ENCODE measurements at regions not wholly inside any gene's neighbourhood (a gene's known extent, or its start where the extent isn't known, plus 50 kb on each side); places are given as distances from the start of the nearest gene placed in this dataset.

GRCh38 chr10:107565014-107565413 is 400.5 kb upstream of the SORCS1 start:
- DNase-seq (no peak), ATAC-seq (ENCODE audit: low read depth) (no peak)
- Histone ChIP-seq H3K36me3 (replicated peaks in 1 of 2; ENCODE audit: control extremely low read depth in 1 of 2, control insufficient read depth in 1 of 2, extremely low read depth in 1 of 2, insufficient read depth in 2 of 2, low read length in 1 of 2) (no peaks in the 10 kb centered on the region), H3K4me2 (replicated peaks; ENCODE audit: low read depth, low read length, poor library complexity, severe bottlenecking) (no peak overlapping the region), H4K20me1 (ENCODE audit: control insufficient read depth, insufficient read depth, low read length, poor library complexity, severe bottlenecking) (no peaks in the 10 kb centered on the region), H3K9ac (ENCODE audit: low read length) (no peak overlapping the region), H3K79me2 (ENCODE audit: control insufficient read depth, insufficient read depth, low read length) (no peaks in the 10 kb centered on the region), H3K4me1 (ENCODE audit: control insufficient read depth in 2 of 2, insufficient read depth in 2 of 2, low read length in 2 of 2) (no peaks in the 10 kb centered on the region), H3K27me3 (replicated peaks in 1 of 4; ENCODE audit: control extremely low read depth in 1 of 4, control insufficient read depth in 3 of 4, insufficient read depth in 4 of 4, low read length in 3 of 4) (no peaks in the 10 kb centered on the region), H3K4me3 (ENCODE audit: control extremely low read depth in 1 of 5, extremely low read depth in 1 of 5, insufficient read depth in 1 of 5, low read depth in 2 of 5, low read length in 4 of 5) (no peak overlapping the region), H3K9me3 (ENCODE audit: control extremely low read depth in 1 of 3, control insufficient read depth in 2 of 3, insufficient read depth in 1 of 3, low read length in 2 of 3) (peaks cover 0 to 7% (median 3%) of the 10 kb centered on the region in 3 donors), H3K27ac (ENCODE audit: low read length in 2 of 2) (no peak overlapping the region), H2AFZ (ENCODE audit: insufficient read depth, low read depth, low read length, poor library complexity, severe bottlenecking) (no peak overlapping the region)
- Mint-ChIP-seq H3K4me1 (no peaks in the 10 kb centered on the region), H3K9me3 (ENCODE audit: insufficient read depth) (no peaks in the 10 kb centered on the region), H3K27ac (no peak overlapping the region), H3K4me3 (no peak overlapping the region), H3K27me3 (no peaks in the 10 kb centered on the region)
- CTCF ChIA-PET = no interaction called here
- intact Hi-C loops (cut with micrococcal nuclease) = no loop called here
- POLR2A ChIA-PET = no interaction called here
- TF ChIP-seq EZH2 (IDR thresholded peaks at IDR 0.05; ENCODE audit: borderline replicate concordance, insufficient read depth, low read depth, low read length, poor library complexity, severe bottlenecking) (no peak), CTCF (IDR thresholded peaks at IDR 0.05) (no peak)

GRCh38 chr10:107561136-107561650 is 396.7 kb upstream of the SORCS1 start:
- Histone ChIP-seq H3K27ac (ENCODE audit: low read length in 2 of 2) (no peak overlapping the region), H3K36me3 (replicated peaks in 1 of 2; ENCODE audit: control extremely low read depth in 1 of 2, control insufficient read depth in 1 of 2, extremely low read depth in 1 of 2, insufficient read depth in 2 of 2, low read length in 1 of 2) (no peaks in the 10 kb centered on the region), H3K4me2 (replicated peaks; ENCODE audit: low read depth, low read length, poor library complexity, severe bottlenecking) (no peak overlapping the region), H2AFZ (ENCODE audit: insufficient read depth, low read depth, low read length, poor library complexity, severe bottlenecking) (no peak overlapping the region), H3K4me1 (ENCODE audit: control insufficient read depth in 2 of 2, insufficient read depth in 2 of 2, low read length in 2 of 2) (no peaks in the 10 kb centered on the region), H3K27me3 (replicated peaks in 1 of 4; ENCODE audit: control extremely low read depth in 1 of 4, control insufficient read depth in 3 of 4, insufficient read depth in 4 of 4, low read length in 3 of 4) (no peaks in the 10 kb centered on the region), H3K9ac (ENCODE audit: low read length) (no peak overlapping the region), H4K20me1 (ENCODE audit: control insufficient read depth, insufficient read depth, low read length, poor library complexity, severe bottlenecking) (no peaks in the 10 kb centered on the region), H3K79me2 (ENCODE audit: control insufficient read depth, insufficient read depth, low read length) (no peaks in the 10 kb centered on the region), H3K9me3 (ENCODE audit: control extremely low read depth in 1 of 3, control insufficient read depth in 2 of 3, insufficient read depth in 1 of 3, low read length in 2 of 3) (peaks cover 0 to 2% (median 0%) of the 10 kb centered on the region in 3 donors), H3K4me3 (ENCODE audit: control extremely low read depth in 1 of 5, extremely low read depth in 1 of 5, insufficient read depth in 1 of 5, low read depth in 2 of 5, low read length in 4 of 5) (no peak overlapping the region)
- Mint-ChIP-seq H3K27ac (no peak overlapping the region), H3K9me3 (ENCODE audit: insufficient read depth) (peaks cover 2% of the 10 kb centered on the region), H3K4me3 (no peak overlapping the region), H3K27me3 (no peaks in the 10 kb centered on the region), H3K4me1 (no peaks in the 10 kb centered on the region)
- ChIA-PET POLR2A (no interaction called here), CTCF (no interaction called here)
- TF ChIP-seq EZH2 (IDR thresholded peaks at IDR 0.05; ENCODE audit: borderline replicate concordance, insufficient read depth, low read depth, low read length, poor library complexity, severe bottlenecking) = no peak
- TF ChIP-seq CTCF (IDR thresholded peaks at IDR 0.05) = no peak
- intact Hi-C loops (cut with micrococcal nuclease) = no loop called here
- ATAC-seq (ENCODE audit: low read depth) = no peak
- no peak for DNase-seq

Data from B cell (primary cell).